22Rv1 (cell line): ENCODE measurements at regions not wholly inside any gene's neighbourhood (a gene's known extent, or its start where the extent isn't known, plus 50 kb on each side); places are given as distances from the start of the nearest gene placed in this dataset.

Experiments used
- CTCF ChIP-seq: fragments of 450-650 bp; IDR thresholded peaks from 2 replicates; pipeline ENCODE4 v1.5.1; 2017; ENCODE audit warnings: mild to moderate bottlenecking
- ZFX ChIP-seq: fragments of 450-650 bp; IDR thresholded peaks from 2 replicates; pipeline ENCODE4 v1.6.1; 2017; ENCODE audit warnings: antibody characterized with exemption, borderline replicate concordance

- no peak for TF ChIP-seq CTCF
- no peak for TF ChIP-seq ZFX
Measured at GRCh38 chr2:7899241-7899640, 782.6 kb upstream of the ID2 start.
